Gastrocnemius medialis (tissue), 4 donors: ENCODE measurements at regions not wholly inside any gene's neighbourhood (a gene's known extent, or its start where the extent isn't known, plus 50 kb on each side); places are given as distances from the start of the nearest gene placed in this dataset.

Source experiments
- POLR2A ChIP-seq, 2 donors: fragments of 450-650 bp; IDR thresholded peaks; one replicate each; pipeline ENCODE4 v1.6.1; 2017; ENCODE audit warnings: antibody characterized with exemption in 2 of 2, mild to moderate bottlenecking in 2 of 2, moderate library complexity in 2 of 2
- TF ChIP-seq, protein P1 (sequence below), 5 experiments: fragments of 450-650 bp in 3 of 5; fragments of 200-600 bp in 2 of 5; sonication (generic) in 2 of 5; IDR thresholded peaks in 4 of 5; conservative IDR thresholded peaks in 1 of 5; 1 replicate in 4 of 5; 2 replicates in 1 of 5; pipeline ENCODE4 v1.5.1; 2016 to 2019; ENCODE audit warnings: antibody characterized with exemption in 5 of 5, mild to moderate bottlenecking in 3 of 5, moderate library complexity in 3 of 5

DNA sequence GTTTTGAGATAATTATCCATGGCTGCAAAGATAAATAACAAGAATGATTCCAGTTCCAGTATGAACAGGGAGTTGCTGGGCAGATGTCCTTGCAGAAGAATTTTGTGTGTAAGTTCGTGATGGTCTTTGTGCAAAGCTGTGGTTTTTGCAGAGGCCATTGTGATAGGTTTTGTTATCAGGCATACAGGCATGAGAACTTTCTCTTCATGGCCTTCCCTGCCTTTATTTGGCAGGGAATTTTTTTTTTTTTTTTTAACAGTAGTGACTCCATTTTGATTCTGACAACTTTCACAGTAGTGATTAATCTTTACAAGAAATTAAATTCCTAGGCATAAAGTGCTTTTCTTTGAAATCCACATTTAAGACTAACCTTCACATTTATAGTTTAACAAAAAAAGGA is 1999.5 kb upstream of the CDH6 start:
- TF ChIP-seq, protein P1, sequence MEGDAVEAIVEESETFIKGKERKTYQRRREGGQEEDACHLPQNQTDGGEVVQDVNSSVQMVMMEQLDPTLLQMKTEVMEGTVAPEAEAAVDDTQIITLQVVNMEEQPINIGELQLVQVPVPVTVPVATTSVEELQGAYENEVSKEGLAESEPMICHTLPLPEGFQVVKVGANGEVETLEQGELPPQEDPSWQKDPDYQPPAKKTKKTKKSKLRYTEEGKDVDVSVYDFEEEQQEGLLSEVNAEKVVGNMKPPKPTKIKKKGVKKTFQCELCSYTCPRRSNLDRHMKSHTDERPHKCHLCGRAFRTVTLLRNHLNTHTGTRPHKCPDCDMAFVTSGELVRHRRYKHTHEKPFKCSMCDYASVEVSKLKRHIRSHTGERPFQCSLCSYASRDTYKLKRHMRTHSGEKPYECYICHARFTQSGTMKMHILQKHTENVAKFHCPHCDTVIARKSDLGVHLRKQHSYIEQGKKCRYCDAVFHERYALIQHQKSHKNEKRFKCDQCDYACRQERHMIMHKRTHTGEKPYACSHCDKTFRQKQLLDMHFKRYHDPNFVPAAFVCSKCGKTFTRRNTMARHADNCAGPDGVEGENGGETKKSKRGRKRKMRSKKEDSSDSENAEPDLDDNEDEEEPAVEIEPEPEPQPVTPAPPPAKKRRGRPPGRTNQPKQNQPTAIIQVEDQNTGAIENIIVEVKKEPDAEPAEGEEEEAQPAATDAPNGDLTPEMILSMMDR (IDR thresholded peaks at IDR 0.05 in 4 of 5, conservative IDR thresholded peaks at IDR 0.05 in 1 of 5): no peak
- TF ChIP-seq POLR2A (IDR thresholded peaks at IDR 0.05): no peak
